ENCODE measurements at regions not wholly inside any gene's neighbourhood (a gene's known extent, or its start where the extent isn't known, plus 50 kb on each side); places are given as distances from the start of the nearest gene placed in this dataset.

GRCh38 chr2:78896536-78896935 is 129.0 kb upstream of the REG3G start:
- intact Hi-C loops (cut with DNase I) = no loop called here
- DNase-seq = no peak
- ATAC-seq (ENCODE audit: poor library complexity) = no peak

- no peak for ATAC-seq (ENCODE audit: poor library complexity)
- intact Hi-C loops (cut with DNase I) = no loop called here
- no peak for DNase-seq
Observed at GRCh38 chr2:78907089-78907488, 118.4 kb upstream of the REG3G start.

- intact Hi-C loops (cut with DNase I) = no loop called here
- ATAC-seq (ENCODE audit: poor library complexity) = no peak
- no peak for DNase-seq
Observed at GRCh38 chr2:78908973-78909372, 116.5 kb upstream of the REG3G start.

GRCh38 chr2:78910376-78910775 is 115.1 kb upstream of the REG3G start:
- intact Hi-C loops (cut with DNase I) = no loop called here
- DNase-seq = no peak
- no peak for ATAC-seq (ENCODE audit: poor library complexity)

- ATAC-seq (ENCODE audit: poor library complexity) (no peak), DNase-seq (no peak)
- intact Hi-C loops (cut with DNase I) = no loop called here
Observed at GRCh38 chr2:78913257-78913656, 112.2 kb upstream of the REG3G start.

- intact Hi-C loops (cut with DNase I) = no loop called here
- no peak for ATAC-seq (ENCODE audit: poor library complexity)
- DNase-seq = no peak
Observed at GRCh38 chr2:78925258-78925657, 100.2 kb upstream of the REG3G start.

GRCh38 chr2:78928502-78928901 is 97.0 kb upstream of the REG3G start:
- no peak for DNase-seq
- intact Hi-C loops (cut with DNase I) = no loop called here
- no peak for ATAC-seq (ENCODE audit: poor library complexity)

- intact Hi-C loops (cut with DNase I) = no loop called here
- DNase-seq = no peak
- no peak for ATAC-seq (ENCODE audit: poor library complexity)
Observed at GRCh38 chr2:78940998-78941397, 84.5 kb upstream of the REG3G start.

GRCh38 chr2:78941751-78942150 is 83.8 kb upstream of the REG3G start:
- DNase-seq = no peak
- intact Hi-C loops (cut with DNase I) = no loop called here
- ATAC-seq (ENCODE audit: poor library complexity) = no peak

GRCh38 chr2:78963881-78964280 is 61.6 kb upstream of the REG3G start:
- DNase-seq = no peak
- intact Hi-C loops (cut with DNase I) = no loop called here
- ATAC-seq (ENCODE audit: poor library complexity) = no peak

- DNase-seq (no peak), ATAC-seq (ENCODE audit: poor library complexity) (no peak)
- intact Hi-C loops (cut with DNase I) = no loop called here
Observed at GRCh38 chr2:78967294-78967693, 58.2 kb upstream of the REG3G start.

GRCh38 chr2:78973630-78974029 is 51.9 kb upstream of the REG3G start:
- intact Hi-C loops (cut with DNase I) = no loop called here
- no peak for ATAC-seq (ENCODE audit: poor library complexity)

More at GRCh38 chr2:78973630-78974029, 51.9 kb upstream of the REG3G start:
- DNase-seq = no peak

Measured in Right ventricle myocardium superior (tissue), 1 donor.